ENCODE measurements at regions not wholly inside any gene's neighbourhood (a gene's known extent, or its start where the extent isn't known, plus 50 kb on each side); places are given as distances from the start of the nearest gene placed in this dataset.

DNA sequence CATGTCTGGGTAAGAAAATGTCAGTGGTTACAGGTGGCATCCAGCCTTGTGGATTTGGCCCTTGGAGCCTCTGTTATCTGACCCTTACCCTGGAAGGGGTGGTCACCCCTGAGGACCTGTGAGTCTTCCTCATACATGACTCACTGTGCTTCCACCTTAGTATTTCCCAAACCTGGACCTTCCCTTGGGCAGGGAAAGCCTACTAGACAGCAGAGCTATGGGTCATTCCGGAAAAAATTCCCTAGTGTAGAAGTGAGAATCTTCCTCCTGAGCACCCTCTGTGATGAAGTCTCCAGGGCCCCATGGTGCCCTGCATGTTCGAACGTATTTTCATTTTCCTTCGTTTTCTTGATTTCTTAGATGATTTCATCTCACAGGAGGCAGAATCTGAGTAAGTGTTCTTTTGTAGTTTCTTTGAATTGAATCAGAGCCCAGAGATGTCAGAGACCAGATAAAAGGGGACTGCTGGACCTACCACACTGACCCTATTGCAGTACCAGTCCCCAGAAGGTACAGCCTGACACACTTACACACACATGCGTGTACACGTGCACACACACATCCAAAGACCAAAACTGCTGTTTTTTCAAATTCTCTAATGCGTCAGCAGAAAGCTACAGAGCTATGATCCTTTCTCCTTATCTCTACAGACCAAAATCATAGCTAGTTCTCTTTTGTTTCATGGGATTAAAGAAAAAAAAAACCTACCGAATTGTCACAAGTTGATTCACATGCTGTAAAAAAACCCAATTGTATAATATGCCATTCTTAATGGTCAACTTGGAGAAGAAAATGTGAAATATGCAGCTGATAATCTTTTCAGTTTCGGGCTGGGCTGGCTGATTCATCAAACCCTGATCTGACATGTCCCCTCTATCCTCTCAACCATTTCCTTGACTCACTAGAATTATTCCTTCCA is 50.5 kb upstream of the ARHGEF3 start:
- TF ChIP-seq, protein P1, sequence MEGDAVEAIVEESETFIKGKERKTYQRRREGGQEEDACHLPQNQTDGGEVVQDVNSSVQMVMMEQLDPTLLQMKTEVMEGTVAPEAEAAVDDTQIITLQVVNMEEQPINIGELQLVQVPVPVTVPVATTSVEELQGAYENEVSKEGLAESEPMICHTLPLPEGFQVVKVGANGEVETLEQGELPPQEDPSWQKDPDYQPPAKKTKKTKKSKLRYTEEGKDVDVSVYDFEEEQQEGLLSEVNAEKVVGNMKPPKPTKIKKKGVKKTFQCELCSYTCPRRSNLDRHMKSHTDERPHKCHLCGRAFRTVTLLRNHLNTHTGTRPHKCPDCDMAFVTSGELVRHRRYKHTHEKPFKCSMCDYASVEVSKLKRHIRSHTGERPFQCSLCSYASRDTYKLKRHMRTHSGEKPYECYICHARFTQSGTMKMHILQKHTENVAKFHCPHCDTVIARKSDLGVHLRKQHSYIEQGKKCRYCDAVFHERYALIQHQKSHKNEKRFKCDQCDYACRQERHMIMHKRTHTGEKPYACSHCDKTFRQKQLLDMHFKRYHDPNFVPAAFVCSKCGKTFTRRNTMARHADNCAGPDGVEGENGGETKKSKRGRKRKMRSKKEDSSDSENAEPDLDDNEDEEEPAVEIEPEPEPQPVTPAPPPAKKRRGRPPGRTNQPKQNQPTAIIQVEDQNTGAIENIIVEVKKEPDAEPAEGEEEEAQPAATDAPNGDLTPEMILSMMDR (conservative IDR thresholded peaks at IDR 0.05; ENCODE audit: low read depth, low read length), result no peak
- no peak overlapping the region for H3K4me3 ChIP-seq (ENCODE audit: low read length)
- peak; percentile 90 for DNase-seq (ENCODE audit: low read depth)
